Adrenal gland (tissue), 9 donors: ENCODE measurements at regions not wholly inside any gene's neighbourhood (a gene's known extent, or its start where the extent isn't known, plus 50 kb on each side); places are given as distances from the start of the nearest gene placed in this dataset.
"Not testable (repeated sequence)": the region's sequence is repeated elsewhere in the genome, so short reads cannot be mapped to it uniquely, and the experiment has no call there.

ENCODE experiments used
- DNase-seq, 7 donors: peaks; one replicate each; pipeline ENCODE4 v3.0.0-alpha.2; 2019 to 2020
- H3K27ac ChIP-seq, 5 donors: fragments of 200-600 bp; sonication (generic) in 4 of 5; 1 replicate in 3 of 5; 2 replicates in 2 of 5; pipeline versions ENCODE4 v1.5.1 to v1.8.0; 2016 to 2020; ENCODE audit warnings: mild to moderate bottlenecking in 1 of 5
- H3K27me3 ChIP-seq: fragments of 200-600 bp; 2 replicates; pipeline ENCODE4 v1.8.0; 2021
- H3K36me3 ChIP-seq, 2 donors: fragments of 200-600 bp; replicated peaks in 1 of 2; 1 replicate in 1 of 2; 2 replicates in 1 of 2; pipeline versions ENCODE4 v1.5.1 to v1.8.0; 2018 to 2022
- H3K4me1 ChIP-seq, 2 donors: fragments of 200-600 bp; replicated peaks in 1 of 2; 1 replicate in 1 of 2; 2 replicates in 1 of 2; pipeline versions ENCODE4 v1.5.1 to v1.8.0; 2018 to 2021
- H3K4me3 ChIP-seq, 4 donors: fragments of 200-600 bp; sonication (generic) in 3 of 4; one replicate each; pipeline ENCODE4 v1.5.1; 2016 to 2018
- H3K9me3 ChIP-seq, 3 donors: fragments of 200-600 bp; sonication (generic) in 1 of 3; replicated peaks in 1 of 3; 1 replicate in 2 of 3; 2 replicates in 1 of 3; pipeline versions ENCODE4 v1.5.1 to v1.8.0; 2016 to 2021
- POLR2A ChIP-seq, 2 donors: fragments of 450-650 bp; IDR thresholded peaks; one replicate each; pipeline ENCODE4 v1.6.1; 2017; ENCODE audit warnings: antibody characterized with exemption in 2 of 2, mild to moderate bottlenecking in 2 of 2, moderate library complexity in 1 of 2
- WGBS, 4 donors: extraction: QIAGEN DNeasy Blood & Tissue Kit in 2 of 4; methylation state at CpG; one replicate each; pipeline versions ENCODE4 v1.1.5 to v1.1.7; 2013 to 2017; 5-methylcytosine and 5-hydroxymethylcytosine counted together
- intact Hi-C, 2 donors: fragments of 100-400 bp; cut with DNase I; formaldehyde crosslinking; loops; one replicate each; pipeline versions ENCODE4 v1.14.1 to v1.15.0; 2022 to 2023
- TF ChIP-seq, protein P1 (sequence below), 6 experiments: fragments of 450-650 bp in 4 of 6; fragments of 200-600 bp in 2 of 6; sonication (generic) in 1 of 6; IDR thresholded peaks; 1 replicate in 5 of 6; 2 replicates in 1 of 6; pipeline versions ENCODE4 v1.5.1 to v1.8.0; 2016 to 2021; ENCODE audit warnings: antibody characterized with exemption in 6 of 6, mild to moderate bottlenecking in 2 of 6, moderate library complexity in 1 of 6
- donor health status: healthy with polysubstance abuse.
- donor health status: Bipolar disorder and iron deficiency.
- donor health status: DM: yes; HTN: yes; CAD: no.
- donor health status: DM: no; HTN: no; CAD: no.
- donor health status: DM: no; HTN: no; CAD: no.

DNA sequence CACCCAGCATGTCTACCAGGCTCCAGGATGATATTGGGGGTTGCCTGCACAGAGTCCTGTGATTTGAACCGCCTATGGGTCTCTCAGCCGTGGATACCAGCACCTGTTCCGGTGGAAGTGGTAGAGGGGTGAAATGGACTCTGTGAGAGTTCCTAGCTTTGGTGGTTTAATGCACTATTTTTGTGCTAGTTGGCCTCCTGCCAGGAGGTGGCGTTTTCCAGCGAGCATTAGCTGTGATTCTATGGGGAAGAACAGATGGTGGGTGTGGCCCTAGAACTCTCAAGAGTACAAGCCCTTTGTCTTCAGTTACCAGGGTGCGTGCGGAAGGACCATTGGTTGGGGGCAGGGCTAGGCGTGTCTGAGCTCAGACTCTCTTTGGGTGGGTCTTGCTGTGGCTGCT lies 316.9 kb upstream of the AMOT start:
- no peak overlapping the region for H3K4me3 ChIP-seq
- no peak for DNase-seq
- H3K36me3 ChIP-seq = no peaks in the 10 kb centered on the region
- WGBS, 4 donors = 83 to 98% (median 90%) methylated on average over 6 to 8 of the region's 8 CpGs
- no peaks in the 10 kb centered on the region for H3K27me3 ChIP-seq
- H3K9me3 ChIP-seq = no peaks in the 10 kb centered on the region
- intact Hi-C loops = no loop called here
- no peak for TF ChIP-seq POLR2A (IDR thresholded peaks at IDR 0.05)
- TF ChIP-seq, protein P1, sequence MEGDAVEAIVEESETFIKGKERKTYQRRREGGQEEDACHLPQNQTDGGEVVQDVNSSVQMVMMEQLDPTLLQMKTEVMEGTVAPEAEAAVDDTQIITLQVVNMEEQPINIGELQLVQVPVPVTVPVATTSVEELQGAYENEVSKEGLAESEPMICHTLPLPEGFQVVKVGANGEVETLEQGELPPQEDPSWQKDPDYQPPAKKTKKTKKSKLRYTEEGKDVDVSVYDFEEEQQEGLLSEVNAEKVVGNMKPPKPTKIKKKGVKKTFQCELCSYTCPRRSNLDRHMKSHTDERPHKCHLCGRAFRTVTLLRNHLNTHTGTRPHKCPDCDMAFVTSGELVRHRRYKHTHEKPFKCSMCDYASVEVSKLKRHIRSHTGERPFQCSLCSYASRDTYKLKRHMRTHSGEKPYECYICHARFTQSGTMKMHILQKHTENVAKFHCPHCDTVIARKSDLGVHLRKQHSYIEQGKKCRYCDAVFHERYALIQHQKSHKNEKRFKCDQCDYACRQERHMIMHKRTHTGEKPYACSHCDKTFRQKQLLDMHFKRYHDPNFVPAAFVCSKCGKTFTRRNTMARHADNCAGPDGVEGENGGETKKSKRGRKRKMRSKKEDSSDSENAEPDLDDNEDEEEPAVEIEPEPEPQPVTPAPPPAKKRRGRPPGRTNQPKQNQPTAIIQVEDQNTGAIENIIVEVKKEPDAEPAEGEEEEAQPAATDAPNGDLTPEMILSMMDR (IDR thresholded peaks at IDR 0.05) = no peak
- no peak overlapping the region for H3K27ac ChIP-seq
- no peaks in the 10 kb centered on the region for H3K4me1 ChIP-seq

- H3K4me1 ChIP-seq, intact Hi-C loops, H3K36me3 ChIP-seq, H3K4me3 ChIP-seq, H3K27me3 ChIP-seq, H3K27ac ChIP-seq, DNase-seq, H3K9me3 ChIP-seq: not testable (repeated sequence)
- 76 to 88% (median 81%) methylated on average over 4 of the region's 4 CpGs for WGBS, 4 donors
Observed at GRCh38 chrX:113154315-113154714, 313.7 kb upstream of the AMOT start.

DNA sequence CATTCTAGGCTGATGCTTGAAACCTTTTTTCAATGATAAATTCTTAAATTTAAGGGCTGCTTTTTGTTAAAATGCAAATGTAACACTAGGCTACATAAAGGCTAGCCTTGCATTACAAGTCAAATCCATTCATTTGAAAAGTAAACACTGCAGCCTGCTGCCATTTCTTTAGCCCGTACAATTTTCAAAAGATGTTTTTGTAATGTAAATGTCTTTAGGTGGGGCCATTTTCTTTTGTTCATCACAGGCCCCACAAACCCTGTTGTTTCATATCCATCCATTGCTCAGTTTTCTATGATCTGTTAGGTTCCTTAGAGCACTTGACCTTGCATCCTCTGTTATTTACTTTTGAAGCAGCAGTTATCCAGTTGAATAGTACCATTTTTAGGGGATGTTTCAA lies 296.2 kb upstream of the AMOT start:
- DNase-seq = no peak
- Histone ChIP-seq H3K9me3 (no peaks in the 10 kb centered on the region), H3K36me3 (no peaks in the 10 kb centered on the region), H3K27ac (no peak overlapping the region), H3K4me1 (no peaks in the 10 kb centered on the region), H3K4me3 (no peak overlapping the region), H3K27me3 (no peaks in the 10 kb centered on the region)
- WGBS, 4 donors = 47 to 83% (median 59%) methylated on average over 1 of the region's 1 CpG
- TF ChIP-seq POLR2A (IDR thresholded peaks at IDR 0.05) = no peak
- TF ChIP-seq, protein P1 (IDR thresholded peaks at IDR 0.05) = no peak
- intact Hi-C loops = no loop called here

DNA sequence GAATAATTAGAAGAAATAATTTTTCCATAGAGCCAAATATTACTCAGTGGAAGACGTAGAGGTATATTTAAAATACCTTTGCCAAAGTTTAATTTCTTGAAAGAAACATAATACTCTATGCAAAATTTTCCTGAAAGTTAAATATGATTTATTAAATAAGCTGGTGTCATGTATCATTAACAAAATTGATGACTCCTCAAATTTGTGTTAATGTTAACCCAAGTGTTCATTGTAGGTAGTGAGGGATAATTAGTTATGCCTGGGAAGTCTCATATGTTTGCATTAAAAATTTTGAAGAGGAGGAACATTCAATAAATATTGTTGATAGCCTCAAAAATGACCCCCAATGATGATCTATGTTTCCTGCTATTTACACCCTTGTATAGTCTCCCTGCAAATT lies 292.7 kb upstream of the AMOT start:
- H3K36me3 ChIP-seq = no peaks in the 10 kb centered on the region
- H3K4me3 ChIP-seq = no peak overlapping the region
- WGBS, 4 donors = 57 to 73% (median 65%) methylated on average over 1 of the region's 1 CpG
- H3K4me1 ChIP-seq = no peaks in the 10 kb centered on the region
- no peak for DNase-seq
- no peak for TF ChIP-seq POLR2A (IDR thresholded peaks at IDR 0.05)
- TF ChIP-seq, protein P1 (IDR thresholded peaks at IDR 0.05) = no peak
- no peaks in the 10 kb centered on the region for H3K9me3 ChIP-seq
- H3K27ac ChIP-seq = no peak overlapping the region
- peaks cover 7% of the 10 kb centered on the region for H3K27me3 ChIP-seq
- intact Hi-C loops = no loop called here

DNA sequence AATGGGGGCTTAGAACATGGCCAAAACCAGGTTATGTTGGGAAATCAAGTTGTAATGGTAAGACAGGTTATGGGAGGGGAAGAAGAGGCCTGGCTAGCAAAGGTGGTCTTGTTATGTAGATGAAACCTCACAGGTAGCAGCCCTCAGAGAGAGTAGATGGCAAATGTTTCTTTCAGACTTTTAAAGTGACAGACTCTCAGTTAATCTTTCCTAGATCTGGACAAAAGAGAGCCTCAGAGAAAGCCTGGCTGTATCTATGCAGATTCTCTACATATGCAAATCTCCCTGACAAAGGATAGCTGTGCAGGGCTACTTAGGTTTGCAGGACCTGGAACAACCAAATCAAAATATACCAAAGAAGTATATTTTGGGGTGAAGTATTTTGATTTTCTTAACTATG lies 284.1 kb upstream of the AMOT start:
- no peak for DNase-seq
- H3K4me1 ChIP-seq = no peaks in the 10 kb centered on the region
- no peaks in the 10 kb centered on the region for H3K36me3 ChIP-seq
- H3K4me3 ChIP-seq = no peak overlapping the region
- H3K9me3 ChIP-seq = no peaks in the 10 kb centered on the region
- TF ChIP-seq, protein P1 (IDR thresholded peaks at IDR 0.05) = no peak
- no peak for TF ChIP-seq POLR2A (IDR thresholded peaks at IDR 0.05)
- intact Hi-C loops = no loop called here
- H3K27me3 ChIP-seq = peaks cover 5% of the 10 kb centered on the region
- H3K27ac ChIP-seq = no peak overlapping the region
